RKO (cell line): ENCODE measurements at regions not wholly inside any gene's neighbourhood (a gene's known extent, or its start where the extent isn't known, plus 50 kb on each side); places are given as distances from the start of the nearest gene placed in this dataset.
"Not testable (repeated sequence)": the region's sequence is repeated elsewhere in the genome, so short reads cannot be mapped to it uniquely, and the experiment has no call there.

Source experiments
- DNase-seq: peaks from one replicate; pipeline ENCODE4 v3.0.0-alpha.2; 2016; ENCODE audit warnings: low spot score

- DNase-seq, result no peak
These were observed 485.4 kb upstream of the LRRC7 start for GRCh38 chr1:69082312-69082711.

GRCh38 chr1:69086148-69086547 is 481.6 kb upstream of the LRRC7 start:
- no peak for DNase-seq

GRCh38 chr1:69088571-69088970 is 479.2 kb upstream of the LRRC7 start:
- no peak for DNase-seq

GRCh38 chr1:69090170-69090569 is 477.6 kb upstream of the LRRC7 start:
- DNase-seq, result no peak

- no peak for DNase-seq
These were observed 477.0 kb upstream of the LRRC7 start for GRCh38 chr1:69090752-69091151.

GRCh38 chr1:69102058-69102457 is 465.7 kb upstream of the LRRC7 start:
- DNase-seq, result not testable (repeated sequence)

- DNase-seq, result no peak
These were observed 464.5 kb upstream of the LRRC7 start for GRCh38 chr1:69103213-69103612.

GRCh38 chr1:69103705-69104385 is 463.9 kb upstream of the LRRC7 start:
- DNase-seq, result no peak

GRCh38 chr1:69104894-69105293 is 462.8 kb upstream of the LRRC7 start:
- no peak for DNase-seq

- DNase-seq, result no peak
These were observed 458.4 kb upstream of the LRRC7 start for GRCh38 chr1:69109277-69109676.

GRCh38 chr1:69110851-69111250 is 456.9 kb upstream of the LRRC7 start:
- DNase-seq, result no peak

GRCh38 chr1:69120126-69120741 is 447.5 kb upstream of the LRRC7 start:
- not testable (repeated sequence) for DNase-seq

- no peak for DNase-seq
These were observed 446.9 kb upstream of the LRRC7 start for GRCh38 chr1:69120817-69121216.

- DNase-seq, result no peak
These were observed 446.0 kb upstream of the LRRC7 start for GRCh38 chr1:69121723-69122122.

GRCh38 chr1:69122373-69122772 is 445.3 kb upstream of the LRRC7 start:
- no peak for DNase-seq

- no peak for DNase-seq
These were observed 444.2 kb upstream of the LRRC7 start for GRCh38 chr1:69123486-69123885.

GRCh38 chr1:69126796-69127195 is 440.9 kb upstream of the LRRC7 start:
- DNase-seq, result no peak

GRCh38 chr1:69128204-69128603 is 439.5 kb upstream of the LRRC7 start:
- DNase-seq, result no peak

- no peak for DNase-seq
These were observed 438.2 kb upstream of the LRRC7 start for GRCh38 chr1:69129538-69129937.

- DNase-seq, result no peak
These were observed 429.6 kb upstream of the LRRC7 start for GRCh38 chr1:69138172-69138571.

GRCh38 chr1:69139007-69139406 is 428.7 kb upstream of the LRRC7 start:
- no peak for DNase-seq

GRCh38 chr1:69146303-69146702 is 421.4 kb upstream of the LRRC7 start:
- no peak for DNase-seq

- no peak for DNase-seq
These were observed 419.0 kb upstream of the LRRC7 start for GRCh38 chr1:69148731-69149130.
